Adipose tissue (tissue), 3 donors: ENCODE measurements at regions not wholly inside any gene's neighbourhood (a gene's known extent, or its start where the extent isn't known, plus 50 kb on each side); places are given as distances from the start of the nearest gene placed in this dataset.
"Not testable (repeated sequence)": the region's sequence is repeated elsewhere in the genome, so short reads cannot be mapped to it uniquely, and the experiment has no call there.

Experiments
- H3K27ac ChIP-seq: one replicate; pipeline ENCODE4 v1.5.1; 2013; ENCODE audit warnings: low read depth, low read length
- WGBS, 3 donors: extraction: QIAGEN DNeasy Blood & Tissue Kit; methylation state at CpG; one replicate each; pipeline ENCODE4 v1.1.7; 2013; 5-methylcytosine and 5-hydroxymethylcytosine counted together
- donor health status: healthy with polysubstance abuse.
- donor health status: Bipolar disorder and iron deficiency.
- donor health status: healthy.

DNA sequence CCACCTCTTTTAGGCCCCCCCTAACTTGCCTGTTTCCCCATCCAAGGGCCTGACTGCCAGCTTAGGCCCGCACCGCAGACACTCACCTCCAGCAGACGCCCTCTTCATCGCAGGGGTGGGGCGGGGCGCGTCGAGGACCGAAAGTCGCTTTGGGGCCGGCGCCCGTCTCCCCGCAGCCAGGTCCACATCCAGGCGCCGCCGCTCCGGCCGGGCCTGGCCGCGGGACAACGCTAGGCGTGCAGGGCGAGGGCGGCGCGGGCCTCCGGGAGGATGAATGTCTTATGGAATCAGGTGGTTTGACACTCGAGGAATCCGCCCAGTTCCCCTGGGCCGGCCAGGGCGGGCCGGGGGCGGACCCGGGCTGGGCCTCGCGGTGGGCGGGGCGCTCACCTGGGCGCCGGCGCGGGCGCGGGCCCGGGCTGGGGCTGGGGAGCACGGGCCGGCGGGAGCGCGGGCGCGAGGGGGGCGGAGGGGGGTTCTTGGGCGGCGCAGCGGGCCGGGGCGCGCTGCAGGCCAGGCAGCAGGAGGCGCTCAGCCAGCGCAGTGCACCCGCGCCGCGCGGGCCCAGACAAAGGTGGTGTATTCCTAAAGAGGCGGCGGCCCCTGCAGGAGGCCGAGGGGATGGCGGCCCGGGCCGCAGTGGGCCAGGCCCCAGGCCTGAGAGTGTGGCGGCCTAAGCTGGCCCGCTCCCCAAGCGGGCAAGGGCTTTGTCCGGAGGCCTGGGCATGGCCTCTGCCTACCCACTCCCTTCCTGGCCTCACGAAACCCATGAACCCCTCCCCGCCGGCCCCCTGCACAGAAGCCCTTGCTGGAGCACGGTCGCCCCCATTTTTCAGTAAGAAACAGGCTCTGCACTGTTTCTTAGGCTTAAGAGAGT lies 177.6 kb downstream of the IGLL1 start:
- 6 to 9% (median 7%) methylated on average over 53 to 82 of the region's 82 CpGs for WGBS, 3 donors
- H3K27ac ChIP-seq, result no peak overlapping the region

DNA sequence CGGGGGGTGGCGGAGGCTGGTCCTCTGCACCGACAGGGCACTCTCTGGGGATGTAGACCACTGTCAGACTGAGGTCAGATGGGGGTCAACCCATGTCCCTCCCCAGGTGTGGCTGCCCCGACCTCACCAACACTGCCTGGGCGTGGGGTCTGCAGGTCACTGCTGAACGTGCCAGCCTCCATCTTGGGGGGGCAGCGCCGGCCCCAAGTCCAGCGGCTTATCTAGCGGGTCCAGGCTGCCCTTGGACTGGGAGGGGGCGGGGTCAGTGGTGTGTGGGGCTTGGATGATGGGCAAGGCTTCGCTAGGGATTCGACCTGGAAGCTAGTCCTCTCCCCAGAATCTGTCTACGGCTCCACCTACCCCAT lies 178.2 kb downstream of the IGLL1 start:
- H3K27ac ChIP-seq, result no peak overlapping the region
- WGBS, 3 donors, result 42 to 66% (median 61%) methylated on average over 14 of the region's 14 CpGs

DNA sequence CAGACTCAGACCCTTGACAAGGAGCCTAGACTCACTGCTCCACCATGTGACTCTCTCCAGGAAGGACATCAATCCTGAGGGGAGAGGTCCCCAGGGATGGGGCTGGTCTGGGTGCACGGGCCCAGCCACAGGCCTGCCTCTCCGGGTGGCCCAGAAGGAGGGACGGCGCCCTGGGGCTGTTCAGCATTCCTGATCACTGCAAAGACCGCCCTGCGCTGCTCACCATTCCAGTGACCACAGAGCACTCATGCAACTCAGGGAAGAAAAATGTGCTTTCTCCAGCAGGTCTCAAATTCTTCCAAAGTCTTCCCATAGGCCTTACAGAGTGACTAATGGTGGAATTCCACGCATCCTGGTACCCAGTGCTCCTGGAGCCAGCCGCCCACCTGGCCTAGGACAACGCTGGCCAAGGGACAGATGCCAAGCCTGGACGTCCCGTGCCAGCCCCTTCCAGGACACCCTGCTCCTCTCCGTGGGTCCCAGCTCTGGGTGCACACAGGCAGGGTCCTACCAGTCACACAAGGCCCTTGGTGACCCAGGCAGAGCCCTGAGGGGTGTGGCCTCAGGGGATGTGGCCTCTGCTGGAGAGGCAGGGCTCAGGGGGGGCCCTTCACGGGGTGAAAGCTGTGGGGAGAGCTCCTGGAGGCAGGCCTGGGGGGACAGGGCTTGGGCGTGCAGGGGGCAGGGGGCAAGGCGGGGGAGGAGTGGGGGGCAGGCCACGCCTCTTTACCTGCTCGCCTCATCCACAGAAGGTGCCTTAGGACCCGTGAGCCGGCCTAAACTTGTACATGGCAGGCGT lies 178.8 kb downstream of the IGLL1 start:
- no peak overlapping the region for H3K27ac ChIP-seq
- WGBS, 3 donors, result 78 to 85% (median 79%) methylated on average over 19 to 20 of the region's 20 CpGs

- H3K27ac ChIP-seq, result no peak overlapping the region
- WGBS, 3 donors, result 89 to 93% (median 91%) methylated on average over 21 to 23 of the region's 23 CpGs
Measured at GRCh38 chr22:23400286-23400981, 179.7 kb downstream of the IGLL1 start.

DNA sequence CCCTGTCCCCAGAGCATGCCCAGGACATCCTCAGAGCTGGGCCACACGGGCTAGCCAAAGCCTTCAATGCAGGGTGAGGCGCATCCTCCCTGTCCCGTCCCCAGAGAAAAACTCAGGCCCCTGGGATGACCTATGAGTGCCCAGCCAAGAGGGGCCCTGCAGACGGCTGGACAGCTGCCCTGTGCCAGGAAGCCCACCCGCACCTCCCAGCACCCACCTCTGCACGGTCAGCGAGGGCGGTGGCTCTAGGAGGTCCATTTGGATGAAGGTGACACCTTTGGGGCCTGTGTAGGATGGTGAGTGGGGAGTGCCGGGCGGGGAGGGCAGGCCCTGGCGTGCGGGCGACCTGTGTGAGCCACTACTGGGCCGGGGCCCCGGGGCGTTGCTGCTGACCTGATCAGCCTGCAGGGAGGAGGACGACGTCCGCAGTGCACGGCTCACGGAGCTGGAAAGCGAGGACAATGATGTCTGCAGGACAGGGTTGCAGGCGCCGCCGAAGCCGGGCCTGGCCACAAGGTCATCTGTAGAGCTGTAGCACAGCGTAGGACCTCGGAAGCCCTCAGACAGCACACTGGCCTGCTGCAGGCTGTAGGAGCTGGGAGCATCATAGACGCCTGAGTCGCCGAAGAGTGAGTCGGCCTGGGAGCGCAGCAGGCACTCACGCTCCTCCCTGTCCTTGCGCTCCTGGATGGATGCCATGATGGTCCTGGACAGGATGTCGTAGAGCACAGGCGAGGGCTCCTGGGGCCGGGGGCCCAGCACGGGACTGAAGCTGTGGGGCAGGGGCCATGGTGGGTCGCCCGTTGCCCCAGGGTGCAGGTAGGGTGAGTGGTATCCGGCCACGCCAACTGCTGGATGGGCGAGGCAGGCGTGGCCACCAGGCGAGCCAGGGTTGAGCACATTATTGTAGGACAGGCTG lies 180.5 kb downstream of the IGLL1 start:
- H3K27ac ChIP-seq, result no peak overlapping the region
- WGBS, 3 donors, result 87 to 88% (median 88%) methylated on average over 46 of the region's 46 CpGs

- H3K27ac ChIP-seq, result no peak overlapping the region
- 63 to 77% (median 70%) methylated on average over 15 of the region's 15 CpGs for WGBS, 3 donors
Measured at GRCh38 chr22:23398701-23399366, 181.3 kb downstream of the IGLL1 start.

- WGBS, 3 donors, result 87 to 91% (median 89%) methylated on average over 27 to 29 of the region's 29 CpGs
Measured at GRCh38 chr22:23397613-23398567, 182.2 kb downstream of the IGLL1 start.

DNA sequence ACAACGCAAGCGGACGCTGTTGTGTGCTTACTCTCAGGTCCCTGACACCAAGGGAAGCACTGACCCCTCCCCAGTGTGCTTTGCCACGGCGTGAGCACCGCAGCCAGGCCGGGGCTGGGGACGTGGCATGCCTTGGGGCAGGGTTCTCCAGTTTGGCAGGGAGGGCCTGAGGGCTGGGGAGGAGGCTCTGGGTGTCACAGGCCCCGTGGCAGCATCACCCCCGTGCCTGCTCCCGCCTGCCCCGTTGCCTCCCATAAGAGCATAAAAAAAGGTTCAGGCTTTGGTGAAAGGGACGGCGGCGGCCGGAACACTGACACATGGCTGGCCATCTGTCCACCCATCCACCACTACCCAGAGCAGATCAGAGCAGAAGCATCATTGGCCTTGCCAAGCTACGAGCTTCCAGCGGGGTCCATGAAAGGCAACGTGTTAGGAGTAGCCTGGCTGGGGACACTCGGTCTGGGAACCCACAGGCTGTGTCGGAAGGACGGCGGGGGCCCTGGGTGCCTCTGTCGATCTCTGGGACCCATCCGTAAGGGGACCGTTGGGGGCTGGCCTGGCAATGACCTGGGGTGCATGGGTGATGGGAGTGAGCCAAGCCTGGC lies 183.0 kb downstream of the IGLL1 start:
- WGBS, 3 donors, result 83 to 87% (median 85%) methylated on average over 26 of the region's 26 CpGs
- no peak overlapping the region for H3K27ac ChIP-seq

More at GRCh38 chr22:23397613-23398567, 182.2 kb downstream of the IGLL1 start:
- H3K27ac ChIP-seq, result no peak overlapping the region

DNA sequence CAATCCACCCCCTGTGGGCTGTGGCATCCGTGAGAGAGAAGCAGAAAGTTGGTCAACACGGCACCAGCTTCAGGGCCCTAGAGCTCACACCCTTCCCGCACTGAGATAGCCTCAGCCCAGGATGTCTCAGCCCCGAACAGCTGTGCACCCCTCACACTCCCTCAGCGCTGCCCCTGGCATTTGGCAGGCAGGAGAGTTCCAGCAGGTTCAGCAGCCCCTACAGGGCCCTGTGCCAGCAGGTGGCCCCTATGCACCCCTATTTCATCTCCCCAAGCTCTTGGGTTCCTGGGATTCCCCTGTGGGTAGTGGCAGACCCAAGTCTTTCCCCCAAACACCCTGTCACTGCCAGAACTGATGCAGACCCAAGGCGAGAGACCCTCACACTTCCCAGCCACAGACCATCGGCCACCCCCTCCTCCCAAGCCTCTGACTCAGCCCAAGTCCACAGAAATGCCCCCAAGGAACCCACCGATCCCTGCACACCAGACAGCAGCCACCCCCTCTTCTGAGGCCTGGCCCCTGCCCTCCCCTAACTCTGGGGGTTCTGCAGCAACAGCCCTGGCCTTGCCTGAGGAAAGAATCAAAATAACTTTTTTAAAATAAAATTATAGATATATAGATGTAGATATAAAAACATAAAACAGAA lies 183.6 kb downstream of the IGLL1 start:
- no peak overlapping the region for H3K27ac ChIP-seq
- 74 to 75% (median 74%) methylated on average over 8 of the region's 8 CpGs for WGBS, 3 donors

GRCh38 chr22:23395530-23396361 lies 184.3 kb downstream of the IGLL1 start:
- WGBS, 3 donors, result 69 to 80% (median 77%) methylated on average over 14 of the region's 14 CpGs
- H3K27ac ChIP-seq, result no peak overlapping the region

DNA sequence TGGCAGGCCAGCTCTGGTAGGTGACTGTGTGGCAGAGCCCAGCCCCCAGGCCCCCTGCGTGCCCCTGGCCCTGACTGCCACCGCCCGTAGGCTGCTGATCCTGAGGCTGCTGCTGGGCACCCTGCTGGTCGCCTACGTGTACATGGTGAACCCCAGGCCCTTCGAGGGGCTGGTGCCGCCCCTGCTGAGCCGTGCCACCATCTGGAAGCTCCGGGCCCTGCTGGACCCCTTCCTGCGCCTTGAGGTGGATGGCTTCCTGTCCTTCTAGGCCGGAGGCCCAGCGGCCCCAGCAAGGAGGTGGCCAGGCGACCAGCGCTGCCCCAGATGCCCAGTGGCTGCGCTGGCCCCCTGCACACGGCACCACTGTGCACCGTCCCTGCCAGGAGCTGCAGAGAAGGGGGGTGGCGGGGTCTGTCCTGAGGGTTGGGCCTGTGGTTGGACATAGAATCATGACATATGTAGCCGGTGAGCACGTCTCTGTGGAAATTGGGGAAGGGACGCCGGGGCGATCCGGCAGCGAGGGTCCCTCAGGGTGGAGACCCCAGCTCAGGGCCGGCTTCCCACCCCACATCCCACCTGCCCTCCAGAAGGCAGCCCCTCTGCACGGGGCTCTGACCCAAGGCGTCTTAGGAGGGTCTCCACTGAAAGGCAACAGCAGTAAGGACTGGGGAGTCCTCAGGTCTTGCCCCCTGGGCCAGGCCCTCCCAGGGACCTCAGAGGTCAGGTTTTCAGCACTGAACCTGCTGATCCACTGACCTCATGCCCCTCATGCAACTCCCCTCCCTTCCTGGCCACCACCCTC lies 185.4 kb downstream of the IGLL1 start:
- no peak overlapping the region for H3K27ac ChIP-seq
- WGBS, 3 donors, result 84 to 91% (median 90%) methylated on average over 26 to 28 of the region's 28 CpGs

GRCh38 chr22:23393721-23394320 lies 186.3 kb downstream of the IGLL1 start:
- WGBS, 3 donors, result 86 to 93% (median 89%) methylated on average over 17 of the region's 17 CpGs
- no peak overlapping the region for H3K27ac ChIP-seq

GRCh38 chr22:23393199-23393598 lies 186.9 kb downstream of the IGLL1 start:
- not testable (repeated sequence) for H3K27ac ChIP-seq
- WGBS, 3 donors, result 51 to 70% (median 64%) methylated on average over 12 to 14 of the region's 14 CpGs
